Kidney (tissue), 13 donors: ENCODE measurements at regions not wholly inside any gene's neighbourhood (a gene's known extent, or its start where the extent isn't known, plus 50 kb on each side); places are given as distances from the start of the nearest gene placed in this dataset.

Experiments
- DNase-seq, 5 donors: peaks; one replicate each; pipeline ENCODE4 v3.0.0-alpha.2; 2013 to 2020
- FAIRE-seq: peaks from 2 replicates; lab custom pipeline; 2012; peaks lifted over from hg19 to GRCh38; lab: Jason Lieb, UNC
- H3K27ac ChIP-seq, 2 donors: one replicate each; pipeline ENCODE4 v1.7.0; 2013; ENCODE audit warnings: low read depth in 2 of 2, low read length in 2 of 2, inconsistent platforms in 1 of 2
- H3K27me3 ChIP-seq: one replicate; pipeline ENCODE4 v1.7.1; 2013; ENCODE audit warnings: low read length, inconsistent platforms; ENCODE audit not compliant: control insufficient read depth, insufficient read depth
- H3K36me3 ChIP-seq, 3 donors: one replicate each; pipeline versions ENCODE4 v1.7.0 to v1.7.1; 2013; ENCODE audit warnings: low read length in 3 of 3, control low read depth in 1 of 3, inconsistent platforms in 1 of 3; ENCODE audit not compliant: insufficient read depth in 3 of 3, control insufficient read depth in 2 of 3
- H3K4me1 ChIP-seq, 3 donors: one replicate each; pipeline versions ENCODE4 v1.7.0 to v1.7.1; 2013; ENCODE audit warnings: low read length in 3 of 3, inconsistent platforms in 1 of 3, low read depth in 1 of 3; ENCODE audit not compliant: control insufficient read depth in 2 of 3, insufficient read depth in 2 of 3
- H3K4me3 ChIP-seq, 3 donors: one replicate each; pipeline versions ENCODE4 v1.7.0 to v1.8.1; 2013; ENCODE audit warnings: low read length in 3 of 3, control low read depth in 1 of 3, inconsistent platforms in 1 of 3
- H3K9ac ChIP-seq, 3 donors: one replicate each; pipeline versions ENCODE4 v1.7.0 to v1.7.1; 2013; ENCODE audit warnings: low read length in 3 of 3, control low read depth in 1 of 3, inconsistent platforms in 1 of 3
- H3K9me3 ChIP-seq, 3 donors: one replicate each; pipeline versions ENCODE4 v1.7.0 to v1.7.1; 2013; ENCODE audit warnings: low read length in 3 of 3, control low read depth in 1 of 3, inconsistent platforms in 1 of 3; ENCODE audit not compliant: control insufficient read depth in 2 of 3, insufficient read depth in 1 of 3
- intact Hi-C: fragments of 100-400 bp; cut with DNase I; formaldehyde crosslinking; loops from one replicate; pipeline ENCODE4 v1.11.1; 2022
- TF ChIP-seq, protein P1 (sequence below): IDR thresholded peaks from 3 replicates; pipeline ENCODE4 v1.5.1; 2012; ENCODE audit warnings: mild to moderate bottlenecking, moderate library complexity, borderline replicate concordance; ENCODE audit not compliant: insufficient read depth; ENCODE audit errors: extremely low read depth
- donor health status: control.
- donor health status: control.
- donor health status: control.
- donor health status: control.
- donor health status: control.
- donor health status: DM: yes; HTN: yes; CAD: no.
- donor health status: Normal renal cell carcinoma (clear cell type).

DNA sequence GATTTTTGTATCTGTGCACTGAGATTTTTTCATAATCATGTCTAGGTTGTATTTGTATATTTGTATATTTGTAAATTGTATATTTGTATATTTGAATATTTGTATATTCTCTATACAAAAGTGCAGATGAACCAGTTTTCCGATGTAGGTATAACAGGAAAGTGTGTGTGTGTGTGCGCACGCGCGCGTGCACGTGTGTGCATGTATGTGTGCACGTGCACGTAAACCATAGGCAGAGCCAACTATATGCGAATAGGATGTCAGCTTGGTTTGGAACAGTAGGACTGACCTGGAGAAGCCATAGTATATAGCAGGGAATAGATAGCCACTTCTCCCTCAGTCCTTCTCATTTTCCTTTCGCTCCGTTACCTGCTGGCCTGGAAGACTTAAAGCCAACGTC, 565.8 kb downstream of the XIRP2 start:
- Histone ChIP-seq H3K4me3 (no peak overlapping the region), H3K9me3 (peaks cover 0 to 9% (median 0%) of the 10 kb centered on the region in 3 donors), H3K36me3 (no peaks in the 10 kb centered on the region), H3K27ac (no peak overlapping the region), H3K9ac (no peak overlapping the region), H3K4me1 (no peaks in the 10 kb centered on the region), H3K27me3 (no peaks in the 10 kb centered on the region)
- FAIRE-seq (no peak), DNase-seq (no peak)
- TF ChIP-seq, protein P1, sequence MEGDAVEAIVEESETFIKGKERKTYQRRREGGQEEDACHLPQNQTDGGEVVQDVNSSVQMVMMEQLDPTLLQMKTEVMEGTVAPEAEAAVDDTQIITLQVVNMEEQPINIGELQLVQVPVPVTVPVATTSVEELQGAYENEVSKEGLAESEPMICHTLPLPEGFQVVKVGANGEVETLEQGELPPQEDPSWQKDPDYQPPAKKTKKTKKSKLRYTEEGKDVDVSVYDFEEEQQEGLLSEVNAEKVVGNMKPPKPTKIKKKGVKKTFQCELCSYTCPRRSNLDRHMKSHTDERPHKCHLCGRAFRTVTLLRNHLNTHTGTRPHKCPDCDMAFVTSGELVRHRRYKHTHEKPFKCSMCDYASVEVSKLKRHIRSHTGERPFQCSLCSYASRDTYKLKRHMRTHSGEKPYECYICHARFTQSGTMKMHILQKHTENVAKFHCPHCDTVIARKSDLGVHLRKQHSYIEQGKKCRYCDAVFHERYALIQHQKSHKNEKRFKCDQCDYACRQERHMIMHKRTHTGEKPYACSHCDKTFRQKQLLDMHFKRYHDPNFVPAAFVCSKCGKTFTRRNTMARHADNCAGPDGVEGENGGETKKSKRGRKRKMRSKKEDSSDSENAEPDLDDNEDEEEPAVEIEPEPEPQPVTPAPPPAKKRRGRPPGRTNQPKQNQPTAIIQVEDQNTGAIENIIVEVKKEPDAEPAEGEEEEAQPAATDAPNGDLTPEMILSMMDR, result no peak
- intact Hi-C loops, result no loop called here

DNA sequence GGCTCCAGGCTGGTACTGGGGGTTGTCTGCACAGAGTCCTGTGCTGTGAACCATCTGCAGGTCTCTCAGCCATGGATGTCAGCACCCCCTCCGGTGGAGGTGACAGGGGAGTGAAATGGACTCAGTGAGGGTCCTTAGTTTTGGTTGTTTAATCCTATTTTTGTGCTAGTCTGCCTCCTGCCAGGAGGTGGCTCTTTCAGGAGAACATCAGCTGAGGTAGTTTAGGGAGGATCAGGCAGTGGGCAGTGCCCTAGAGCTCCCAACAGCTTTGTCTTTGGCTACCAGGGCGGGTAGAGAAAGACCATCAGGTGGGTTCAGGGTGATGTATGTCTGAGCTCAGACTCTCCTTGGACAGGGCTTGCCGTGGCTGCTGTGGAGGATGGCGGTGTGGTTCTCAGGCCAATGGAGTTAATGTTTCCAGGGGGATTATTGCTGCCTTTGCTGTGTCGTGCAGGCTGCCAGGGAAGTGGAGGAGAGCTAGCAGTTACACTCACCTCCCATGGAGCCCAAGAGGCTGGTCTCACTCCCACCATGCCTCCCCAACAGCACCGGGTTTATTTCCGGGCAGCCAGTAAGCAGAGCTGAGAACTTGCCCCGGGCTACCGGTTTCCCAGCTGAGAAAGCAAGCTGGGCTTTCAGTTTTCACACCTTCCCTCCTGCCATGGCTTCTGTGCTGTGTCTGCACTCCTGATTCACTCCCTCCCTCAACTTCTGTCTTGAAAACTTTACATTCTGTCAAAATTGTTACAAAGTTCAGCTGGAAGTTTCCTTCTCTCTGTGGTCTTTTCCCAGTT, 563.4 kb downstream of the XIRP2 start:
- no peak for FAIRE-seq
- Histone ChIP-seq H3K9ac (no peak overlapping the region), H3K27me3 (no peaks in the 10 kb centered on the region), H3K4me3 (no peak overlapping the region), H3K9me3 (peaks cover 0 to 13% (median 0%) of the 10 kb centered on the region in 3 donors), H3K27ac (no peak overlapping the region), H3K4me1 (no peaks in the 10 kb centered on the region), H3K36me3 (no peaks in the 10 kb centered on the region)
- intact Hi-C loops, result no loop called here
- DNase-seq, result peak in 2 of 5 donors; percentile 1 to 10
- TF ChIP-seq, protein P1, result no peak

DNA sequence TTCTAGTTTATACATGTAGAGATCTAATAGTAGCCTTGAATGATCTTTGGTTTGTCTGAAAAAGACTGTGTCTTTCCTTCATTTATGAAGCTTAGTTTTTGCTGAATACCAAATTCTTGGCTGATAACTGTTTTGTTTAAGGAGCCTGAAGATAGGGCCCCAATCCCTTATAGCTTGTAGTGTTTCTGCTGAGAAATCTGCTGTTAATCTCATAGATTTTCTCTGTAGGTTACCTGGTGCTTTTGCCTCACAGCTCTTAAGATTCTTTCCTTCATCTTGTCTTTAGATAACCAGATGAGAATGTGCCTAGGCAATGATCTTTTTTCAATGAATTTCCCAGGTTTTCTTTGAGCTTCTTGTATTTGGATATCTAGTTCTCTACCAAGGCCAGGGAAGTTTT, 562.1 kb downstream of the XIRP2 start:
- intact Hi-C loops, result no loop called here
- FAIRE-seq (no peak), DNase-seq (no peak)
- Histone ChIP-seq H3K27me3 (no peaks in the 10 kb centered on the region), H3K9me3 (peaks cover 0 to 13% (median 0%) of the 10 kb centered on the region in 3 donors), H3K9ac (no peak overlapping the region), H3K4me1 (no peaks in the 10 kb centered on the region), H3K27ac (no peak overlapping the region), H3K36me3 (no peaks in the 10 kb centered on the region), H3K4me3 (no peak overlapping the region)
- TF ChIP-seq, protein P1, result no peak
